ENCODE measurements at regions not wholly inside any gene's neighbourhood (a gene's known extent, or its start where the extent isn't known, plus 50 kb on each side); places are given as distances from the start of the nearest gene placed in this dataset.

DNA sequence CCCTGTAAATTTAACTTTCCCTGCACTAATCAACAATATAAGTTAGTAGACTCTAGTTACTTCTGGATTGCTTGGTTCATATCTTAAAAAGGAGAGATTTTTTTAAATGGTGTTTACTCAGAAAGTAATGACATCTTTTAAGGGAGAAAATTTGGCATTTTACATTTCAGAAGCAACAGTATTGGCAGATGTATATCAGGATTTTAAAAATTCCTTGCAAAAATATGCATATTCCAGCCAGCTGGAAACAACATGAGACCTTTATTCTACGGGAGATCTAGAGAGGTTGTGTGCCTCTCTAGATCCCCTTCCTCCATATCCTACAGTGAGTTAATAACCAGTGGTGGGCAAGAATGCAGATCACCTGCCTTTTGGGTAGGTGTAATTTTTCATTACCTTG is 848.2 kb downstream of the USP25 start:
- H3K27me3 ChIP-seq: no peaks in the 10 kb centered on the region
- H3K36me3 ChIP-seq: no peaks in the 10 kb centered on the region
- peaks cover 7% of the 10 kb centered on the region; the same call in 1 of the 2 replicates for H3K4me1 ChIP-seq
- no peak for DNase-seq
- TF ChIP-seq, protein P1, sequence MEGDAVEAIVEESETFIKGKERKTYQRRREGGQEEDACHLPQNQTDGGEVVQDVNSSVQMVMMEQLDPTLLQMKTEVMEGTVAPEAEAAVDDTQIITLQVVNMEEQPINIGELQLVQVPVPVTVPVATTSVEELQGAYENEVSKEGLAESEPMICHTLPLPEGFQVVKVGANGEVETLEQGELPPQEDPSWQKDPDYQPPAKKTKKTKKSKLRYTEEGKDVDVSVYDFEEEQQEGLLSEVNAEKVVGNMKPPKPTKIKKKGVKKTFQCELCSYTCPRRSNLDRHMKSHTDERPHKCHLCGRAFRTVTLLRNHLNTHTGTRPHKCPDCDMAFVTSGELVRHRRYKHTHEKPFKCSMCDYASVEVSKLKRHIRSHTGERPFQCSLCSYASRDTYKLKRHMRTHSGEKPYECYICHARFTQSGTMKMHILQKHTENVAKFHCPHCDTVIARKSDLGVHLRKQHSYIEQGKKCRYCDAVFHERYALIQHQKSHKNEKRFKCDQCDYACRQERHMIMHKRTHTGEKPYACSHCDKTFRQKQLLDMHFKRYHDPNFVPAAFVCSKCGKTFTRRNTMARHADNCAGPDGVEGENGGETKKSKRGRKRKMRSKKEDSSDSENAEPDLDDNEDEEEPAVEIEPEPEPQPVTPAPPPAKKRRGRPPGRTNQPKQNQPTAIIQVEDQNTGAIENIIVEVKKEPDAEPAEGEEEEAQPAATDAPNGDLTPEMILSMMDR (IDR thresholded peaks at IDR 0.05; ENCODE audit: low read depth, low read length): no peak
- H3K9me3 ChIP-seq: no peaks in the 10 kb centered on the region
- no peak overlapping the region for H3K4me3 ChIP-seq (ENCODE audit: low read depth, low read length)

DNA sequence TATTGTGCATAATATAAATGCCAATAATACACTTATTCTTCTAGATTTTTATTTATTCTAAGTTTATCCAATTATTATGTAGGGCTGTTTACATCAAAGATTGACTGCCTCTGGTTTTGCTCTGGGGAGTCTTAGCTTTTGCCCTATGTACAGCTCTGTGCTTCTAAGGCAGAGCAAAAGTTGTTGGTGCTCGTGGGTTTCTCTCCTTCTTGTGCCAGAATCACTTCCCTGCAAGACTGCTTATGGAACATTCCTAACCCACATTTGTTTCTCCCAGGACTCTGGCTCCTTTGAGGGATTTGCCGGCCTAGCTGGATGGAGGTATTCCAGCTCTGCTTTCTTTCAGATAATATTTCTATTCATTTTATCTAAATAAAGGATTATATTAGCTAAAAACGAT is 849.1 kb downstream of the USP25 start:
- no peak for DNase-seq
- no peaks in the 10 kb centered on the region for H3K36me3 ChIP-seq
- TF ChIP-seq, protein P1 (IDR thresholded peaks at IDR 0.05; ENCODE audit: low read depth, low read length): no peak
- no peaks in the 10 kb centered on the region for H3K27me3 ChIP-seq
- no peak overlapping the region for H3K4me3 ChIP-seq (ENCODE audit: low read depth, low read length)
- no peaks in the 10 kb centered on the region for H3K9me3 ChIP-seq
- H3K4me1 ChIP-seq: peaks cover 7% of the 10 kb centered on the region; the same call in 1 of the 2 replicates

DNA sequence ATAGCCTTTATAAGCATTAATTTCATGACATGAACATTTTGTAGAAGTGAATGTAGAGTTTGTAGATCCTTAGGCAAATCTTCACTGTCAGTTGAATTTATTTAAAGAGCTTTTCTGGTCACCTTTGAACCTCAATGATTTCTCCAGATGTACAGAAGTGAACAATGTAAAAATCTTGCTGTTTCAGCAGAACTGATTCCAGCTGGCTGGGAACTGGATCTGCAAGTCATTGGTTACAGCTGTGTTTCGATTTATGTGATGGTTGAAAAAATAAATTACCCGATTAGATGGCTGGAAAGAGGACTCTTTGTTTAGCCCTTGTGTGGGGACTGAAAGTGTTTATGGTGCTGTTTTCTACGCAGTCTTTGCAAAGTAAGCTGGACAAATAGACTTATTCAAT is 849.8 kb downstream of the USP25 start:
- no peak for DNase-seq
- Histone ChIP-seq H3K4me1 (peaks cover 7% of the 10 kb centered on the region; the same call in 1 of the 2 replicates), H3K4me3 (ENCODE audit: low read depth, low read length) (no peak overlapping the region), H3K36me3 (no peaks in the 10 kb centered on the region), H3K9me3 (no peaks in the 10 kb centered on the region), H3K27me3 (no peaks in the 10 kb centered on the region)
- TF ChIP-seq, protein P1 (IDR thresholded peaks at IDR 0.05; ENCODE audit: low read depth, low read length): no peak

DNA sequence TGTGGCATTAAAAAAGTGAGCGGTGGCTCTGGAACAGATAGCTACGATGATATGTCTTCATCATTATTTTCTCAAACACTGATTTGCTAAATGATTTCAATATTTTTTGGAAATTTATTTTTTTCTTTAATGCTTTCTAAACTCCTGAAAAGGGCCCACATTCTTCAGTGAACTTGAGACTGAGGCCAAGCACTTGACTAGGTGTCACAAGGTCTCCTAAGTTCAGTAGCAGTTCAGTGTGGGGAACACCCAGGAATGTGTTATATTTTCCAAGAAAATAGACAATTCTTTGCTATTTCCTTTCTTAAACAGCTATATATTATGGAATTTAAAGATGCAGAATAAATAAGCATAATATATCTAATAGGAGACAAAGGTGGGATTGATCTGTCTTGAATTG is 850.9 kb downstream of the USP25 start:
- Histone ChIP-seq H3K4me3 (ENCODE audit: low read depth, low read length) (no peak overlapping the region), H3K27me3 (no peaks in the 10 kb centered on the region), H3K4me1 (peaks cover 11% of the 10 kb centered on the region), H3K9me3 (no peaks in the 10 kb centered on the region), H3K36me3 (no peaks in the 10 kb centered on the region)
- TF ChIP-seq, protein P1 (IDR thresholded peaks at IDR 0.05; ENCODE audit: low read depth, low read length): no peak
- no peak for DNase-seq

DNA sequence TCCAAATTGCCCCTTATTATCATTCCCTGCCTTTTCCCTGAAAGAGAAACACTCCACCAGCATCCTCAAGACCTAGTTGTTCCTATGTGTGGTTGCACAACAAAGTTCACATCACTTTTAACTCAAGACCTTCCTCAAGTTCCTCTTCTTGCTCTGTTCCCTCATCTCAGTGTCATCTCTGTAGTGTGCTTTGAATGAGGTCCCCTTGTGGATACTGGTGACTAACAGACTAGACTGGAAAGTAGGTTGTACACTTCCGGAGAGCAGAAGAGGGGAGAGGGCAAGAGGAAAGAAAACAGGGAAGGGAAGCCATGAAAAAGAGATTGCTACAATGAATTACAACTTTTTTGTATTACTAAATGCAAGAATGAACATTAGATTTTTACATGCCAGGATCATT is 853.8 kb downstream of the USP25 start:
- Histone ChIP-seq H3K9me3 (no peaks in the 10 kb centered on the region), H3K4me1 (peaks cover 21% of the 10 kb centered on the region), H3K36me3 (no peaks in the 10 kb centered on the region), H3K27me3 (no peaks in the 10 kb centered on the region), H3K4me3 (ENCODE audit: low read depth, low read length) (no peak overlapping the region)
- no peak for DNase-seq
- TF ChIP-seq, protein P1 (IDR thresholded peaks at IDR 0.05; ENCODE audit: low read depth, low read length): peak; percentile 21; the same call in 1 of the 2 replicates

DNA sequence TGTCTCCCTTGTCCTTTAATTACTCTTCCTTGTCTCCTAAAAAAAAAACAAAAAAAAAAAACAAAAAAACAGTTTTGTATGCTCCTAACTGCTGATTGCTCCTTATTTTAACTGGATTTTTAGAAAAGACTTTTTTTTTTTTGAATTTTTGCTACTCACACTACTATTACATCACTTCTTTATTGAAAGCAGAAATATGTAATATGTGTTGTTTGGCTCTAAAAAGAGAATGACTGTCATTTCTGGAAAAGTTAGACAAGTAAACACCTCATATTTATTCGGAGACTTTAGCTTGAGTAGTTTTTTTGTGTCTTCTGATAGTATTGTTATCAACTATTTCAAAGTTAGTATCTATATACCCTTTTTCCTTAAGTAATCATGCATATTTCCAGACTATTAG is 855.0 kb downstream of the USP25 start:
- Histone ChIP-seq H3K27me3 (no peaks in the 10 kb centered on the region), H3K4me3 (ENCODE audit: low read depth, low read length) (no peak overlapping the region), H3K36me3 (no peaks in the 10 kb centered on the region), H3K4me1 (peaks cover 19% of the 10 kb centered on the region), H3K9me3 (no peaks in the 10 kb centered on the region)
- no peak for DNase-seq
- TF ChIP-seq, protein P1 (IDR thresholded peaks at IDR 0.05; ENCODE audit: low read depth, low read length): no peak
